SK-N-SH treated with all-trans-retinoic acid at 6 μM for 48 hours (cell line): ENCODE measurements at regions not wholly inside any gene's neighbourhood (a gene's known extent, or its start where the extent isn't known, plus 50 kb on each side); places are given as distances from the start of the nearest gene placed in this dataset.

Source experiments
- ARNTL ChIP-seq: fragments of 450-650 bp; formaldehyde crosslinking; IDR thresholded peaks from 2 replicates; pipeline ENCODE4 v1.5.0; 2020; ENCODE audit warnings: low read depth, mild to moderate bottlenecking, moderate library complexity, borderline replicate concordance
- CSRNP3 ChIP-seq: fragments of 250-450 bp; sonication (Bioruptor Pico); IDR thresholded peaks from 2 replicates; pipeline ENCODE4 v1.5.1; 2021; ENCODE audit warnings: mild to moderate bottlenecking, moderate library complexity
- RARB ChIP-seq: fragments of 250-450 bp; sonication (Bioruptor Pico); IDR thresholded peaks from 2 replicates; pipeline ENCODE4 v1.8.0; 2021; ENCODE audit warnings: mild to moderate bottlenecking, moderate library complexity
- TCF4 ChIP-seq: fragments of 250-450 bp; sonication (Bioruptor Pico); IDR thresholded peaks from 2 replicates; pipeline ENCODE4 v1.8.0; 2021; ENCODE audit warnings: mild to moderate bottlenecking, moderate library complexity, borderline replicate concordance
- TSHZ2 ChIP-seq: fragments of 250-450 bp; sonication (Bioruptor Pico); IDR thresholded peaks from 2 replicates; pipeline ENCODE4 v1.5.0; 2020; ENCODE audit warnings: mild to moderate bottlenecking, moderate library complexity
- ZFP3 ChIP-seq: fragments of 250-450 bp; sonication (Bioruptor Pico); IDR thresholded peaks from 2 replicates; pipeline ENCODE4 v1.5.0; 2020; ENCODE audit warnings: mild to moderate bottlenecking, moderate library complexity
- ZFP30 ChIP-seq: fragments of 450-650 bp; formaldehyde crosslinking; IDR thresholded peaks from 2 replicates; pipeline ENCODE4 v1.5.0; 2022; ENCODE audit warnings: mild to moderate bottlenecking, moderate library complexity

GRCh38 chr16:65218348-65218747, 96.5 kb upstream of the CDH11 start:
- no peak for TF ChIP-seq RARB (CRISPR knock-in tag)
- TF ChIP-seq ARNTL (CRISPR knock-in tag), result no peak
- TF ChIP-seq ZFP3 (CRISPR knock-in tag), result no peak
- TF ChIP-seq CSRNP3 (CRISPR knock-in tag), result no peak
- TF ChIP-seq TSHZ2 (CRISPR knock-in tag), result no peak
- no peak for TF ChIP-seq ZFP30
- no peak for TF ChIP-seq TCF4 (CRISPR knock-in tag)
